Colon (tissue), 2 donors: ENCODE measurements at regions not wholly inside any gene's neighbourhood (a gene's known extent, or its start where the extent isn't known, plus 50 kb on each side); places are given as distances from the start of the nearest gene placed in this dataset.

Source experiments
- FAIRE-seq: peaks from 2 replicates; lab custom pipeline; 2012; peaks lifted over from hg19 to GRCh38; lab: Jason Lieb, UNC
- donor health status: control.
- donor health status: control.

DNA sequence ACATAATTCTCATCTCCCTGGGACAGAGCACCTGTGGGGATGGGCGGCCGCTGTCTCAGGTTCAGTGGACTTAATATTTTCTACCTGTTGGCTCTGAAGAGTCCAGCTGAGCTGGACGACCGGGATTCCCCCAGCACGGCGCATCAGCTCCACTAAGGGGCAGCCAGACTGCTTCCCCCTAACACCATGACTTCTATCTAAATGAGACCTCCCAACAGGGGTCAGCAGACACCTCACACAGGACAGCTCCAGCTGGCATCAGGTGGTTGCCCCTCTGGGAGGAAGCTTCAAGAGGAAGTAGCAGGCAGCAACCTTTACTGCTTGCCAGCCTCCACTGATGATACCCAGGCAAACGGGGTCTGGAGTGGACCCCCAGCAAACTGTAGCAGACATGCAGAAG, 226.0 kb upstream of the DSEL start:
- no peak for FAIRE-seq

DNA sequence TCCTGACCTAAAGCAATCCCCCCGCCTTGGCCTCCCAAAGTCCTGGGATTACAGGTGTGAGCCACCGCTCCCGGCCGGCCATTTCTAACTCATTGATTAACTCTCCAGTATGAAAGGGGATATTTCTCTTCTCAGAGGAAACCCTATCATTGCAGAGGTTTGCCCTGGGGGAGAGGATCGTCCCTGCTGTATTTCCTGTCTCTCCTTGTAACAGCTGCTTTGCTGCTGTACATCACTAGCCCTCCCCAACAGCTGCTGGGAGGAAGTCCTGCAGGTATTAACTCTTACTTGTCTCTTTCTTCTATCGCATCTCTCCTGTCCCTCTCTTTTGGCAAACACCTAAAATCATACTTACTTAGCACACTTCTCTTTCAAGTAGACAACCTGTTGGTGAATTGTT, 219.0 kb upstream of the DSEL start:
- FAIRE-seq, result no peak

- no peak for FAIRE-seq
Measured at GRCh38 chr18:67733088-67733487, 216.6 kb upstream of the DSEL start.

- no peak for FAIRE-seq
Measured at GRCh38 chr18:67731851-67732250, 215.3 kb upstream of the DSEL start.

- no peak for FAIRE-seq
Measured at GRCh38 chr18:67730886-67731285, 214.4 kb upstream of the DSEL start.

GRCh38 chr18:67728364-67728763, 211.8 kb upstream of the DSEL start:
- no peak for FAIRE-seq

GRCh38 chr18:67726882-67727281, 210.4 kb upstream of the DSEL start:
- FAIRE-seq, result no peak

DNA sequence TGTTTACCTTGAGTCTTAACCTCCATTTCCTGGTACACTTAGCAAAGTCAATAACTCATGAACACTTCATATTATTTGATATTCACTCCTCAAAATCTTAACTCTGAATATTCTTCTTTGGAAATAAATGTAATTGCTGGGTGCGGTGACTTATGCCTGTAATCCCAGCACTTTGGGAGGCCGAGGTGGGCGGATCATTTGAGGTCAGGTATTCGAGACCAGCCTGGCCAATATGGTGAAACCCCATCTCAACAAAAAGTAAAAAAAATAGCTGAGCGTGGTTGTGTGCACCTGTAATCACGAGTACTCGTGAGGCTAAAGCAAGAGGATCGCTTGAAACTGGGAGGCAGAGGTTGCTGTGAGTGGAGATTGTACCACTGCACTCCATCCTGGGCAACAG, 201.3 kb upstream of the DSEL start:
- no peak for FAIRE-seq

GRCh38 chr18:67715567-67715966, 199.0 kb upstream of the DSEL start:
- FAIRE-seq, result no peak

GRCh38 chr18:67710639-67711038, 194.1 kb upstream of the DSEL start:
- no peak for FAIRE-seq

GRCh38 chr18:67705748-67706147, 189.2 kb upstream of the DSEL start:
- no peak for FAIRE-seq

GRCh38 chr18:67695684-67696083, 179.2 kb upstream of the DSEL start:
- no peak for FAIRE-seq

- FAIRE-seq, result no peak
Measured at GRCh38 chr18:67694787-67695186, 178.3 kb upstream of the DSEL start.

DNA sequence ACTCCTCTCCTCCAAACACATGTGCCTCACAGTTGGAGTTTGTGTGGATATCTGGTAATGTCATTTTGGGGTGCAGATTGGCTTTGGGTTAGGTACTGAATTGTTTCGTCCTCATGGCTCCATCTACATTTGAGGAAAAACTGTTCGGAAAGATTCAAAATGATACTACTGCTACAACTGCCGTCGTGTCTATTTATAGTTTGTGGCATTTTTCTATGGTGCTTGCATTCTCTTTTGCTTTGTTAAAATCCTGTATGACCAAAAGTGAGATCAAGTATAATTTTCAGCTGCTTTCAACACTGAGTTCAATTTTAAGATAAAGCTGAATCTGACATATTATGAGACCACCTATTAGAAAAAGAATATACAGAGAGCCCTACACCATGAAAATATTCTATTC, 176.3 kb upstream of the DSEL start:
- FAIRE-seq, result no peak

- FAIRE-seq, result no peak
Measured at GRCh38 chr18:67682516-67682915, 166.0 kb upstream of the DSEL start.

DNA sequence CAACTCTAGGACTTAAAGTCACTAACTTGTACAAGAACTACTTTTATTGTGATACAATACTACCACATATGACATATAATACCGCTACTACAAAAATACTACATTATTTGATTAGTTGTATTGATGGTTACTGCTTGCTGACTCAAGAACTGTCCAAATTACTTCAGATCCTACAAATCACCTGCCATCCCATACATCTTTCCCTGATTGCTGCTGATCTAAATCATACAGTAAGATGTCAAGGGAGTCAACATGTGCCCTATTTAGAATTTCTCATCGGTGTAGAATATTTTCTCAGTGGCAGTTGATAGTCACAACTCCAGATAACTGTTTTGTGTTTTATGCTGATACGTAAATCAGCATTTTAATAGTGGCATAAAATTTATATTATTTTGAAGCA, 161.0 kb upstream of the DSEL start:
- FAIRE-seq, result no peak

DNA sequence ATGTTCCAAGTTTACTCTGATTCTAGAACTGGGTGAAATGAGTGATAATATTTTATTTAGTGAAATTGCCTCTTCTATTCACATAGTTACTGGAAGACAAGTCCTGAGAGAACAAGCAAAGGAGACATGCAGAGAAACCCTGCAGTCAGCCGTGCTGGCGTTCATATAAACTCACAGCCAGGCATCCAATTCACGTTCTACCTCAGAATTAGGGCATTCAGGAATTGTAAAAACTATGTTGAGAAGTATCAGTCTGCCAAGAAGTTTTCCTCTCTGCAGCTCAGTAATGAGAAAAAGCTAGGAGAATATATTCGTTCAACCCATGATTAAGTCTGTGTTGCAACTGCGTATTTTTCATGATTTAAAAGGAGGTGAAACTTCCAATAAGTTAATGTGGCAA, 156.2 kb upstream of the DSEL start:
- no peak for FAIRE-seq

- no peak for FAIRE-seq
Measured at GRCh38 chr18:67672155-67672554, 155.6 kb upstream of the DSEL start.

GRCh38 chr18:67670024-67670543, 153.6 kb upstream of the DSEL start:
- no peak for FAIRE-seq

DNA sequence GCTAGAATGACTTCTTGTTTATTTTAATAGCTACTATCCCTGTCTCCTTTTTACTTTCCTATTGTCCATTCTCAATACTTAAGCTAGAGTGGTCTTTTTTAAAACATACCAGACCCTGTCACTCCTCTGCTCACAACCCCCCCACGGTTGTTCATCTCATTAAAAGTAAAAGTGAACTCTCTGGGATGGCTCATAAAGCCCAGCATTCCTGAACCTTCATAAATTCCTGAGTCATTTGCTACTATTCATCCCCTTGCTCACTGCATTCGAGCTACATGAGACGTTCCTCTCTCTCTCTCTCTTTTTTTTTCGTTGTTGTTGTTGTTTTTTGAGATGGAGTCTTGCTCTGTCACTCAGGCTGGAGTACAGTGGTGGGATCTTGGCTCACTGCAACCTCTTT, 148.7 kb upstream of the DSEL start:
- no peak for FAIRE-seq

GRCh38 chr18:67662996-67663395, 146.5 kb upstream of the DSEL start:
- FAIRE-seq, result no peak

GRCh38 chr18:67661555-67661954, 145.0 kb upstream of the DSEL start:
- FAIRE-seq, result no peak

DNA sequence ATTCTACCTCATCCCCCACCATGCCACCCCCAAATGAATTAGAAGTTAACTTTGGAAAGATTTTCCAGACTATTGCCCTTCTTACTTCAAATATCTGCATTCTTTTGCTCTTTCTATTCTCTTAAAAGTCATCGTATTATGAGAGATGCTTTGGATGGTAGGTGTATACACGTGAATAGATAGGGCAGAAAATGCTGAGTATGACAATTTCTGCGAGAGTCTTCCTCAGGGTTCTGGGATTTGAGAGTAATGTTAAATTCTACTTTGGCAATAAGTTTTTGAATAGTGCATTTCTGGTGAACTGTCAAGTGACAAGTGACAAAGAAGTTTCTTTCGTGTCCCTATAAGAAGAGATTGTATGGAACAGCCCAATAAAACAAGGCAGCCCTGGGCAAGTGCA, 137.6 kb upstream of the DSEL start:
- FAIRE-seq, result no peak

- FAIRE-seq, result no peak
Measured at GRCh38 chr18:67652288-67652687, 135.8 kb upstream of the DSEL start.

GRCh38 chr18:67651438-67651837, 134.9 kb upstream of the DSEL start:
- no peak for FAIRE-seq
